Skin epidermis (tissue), 12 donors: ENCODE measurements at regions not wholly inside any gene's neighbourhood (a gene's known extent, or its start where the extent isn't known, plus 50 kb on each side); places are given as distances from the start of the nearest gene placed in this dataset.
"Not testable (repeated sequence)": the region's sequence is repeated elsewhere in the genome, so short reads cannot be mapped to it uniquely, and the experiment has no call there.

Experiments
- H3K27ac ChIP-seq, 21 experiments: fragments of 200-600 bp; sonication (generic) in 11 of 21; one replicate each; pipeline ENCODE4 v1.5.0; 2020; ENCODE audit warnings: mild to moderate bottlenecking in 3 of 21, inconsistent platforms in 2 of 21, moderate library complexity in 2 of 21
- H3K4me3 ChIP-seq, 7 experiments: fragments of 200-600 bp; sonication (generic) in 2 of 7; one replicate each; pipeline ENCODE4 v1.5.0; 2020; ENCODE audit warnings: inconsistent platforms in 2 of 7, mild to moderate bottlenecking in 2 of 7, moderate library complexity in 1 of 7

DNA sequence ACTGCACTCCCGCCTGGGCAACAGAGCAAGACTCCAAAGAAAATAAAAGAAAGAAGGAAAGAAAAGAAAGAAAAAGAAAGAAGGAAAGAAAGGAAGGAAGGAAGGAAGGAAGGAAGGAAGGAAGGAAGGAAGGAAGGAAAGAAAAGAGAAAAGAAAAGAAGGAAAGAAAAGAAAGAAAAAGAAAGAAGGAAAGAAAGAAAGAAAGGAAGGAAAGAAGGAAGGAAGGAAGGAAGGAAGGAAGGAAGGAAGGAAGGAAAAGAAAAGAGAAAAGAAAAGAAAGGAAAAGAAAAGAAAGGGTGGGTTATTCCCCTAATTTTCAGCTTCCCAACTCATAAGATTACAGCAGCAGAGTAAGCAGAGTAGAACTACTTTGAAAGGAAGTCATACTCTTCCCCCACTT, 64.4 kb downstream of the TMEM200C start:
- not testable (repeated sequence) for H3K4me3 ChIP-seq, H3K27ac ChIP-seq

DNA sequence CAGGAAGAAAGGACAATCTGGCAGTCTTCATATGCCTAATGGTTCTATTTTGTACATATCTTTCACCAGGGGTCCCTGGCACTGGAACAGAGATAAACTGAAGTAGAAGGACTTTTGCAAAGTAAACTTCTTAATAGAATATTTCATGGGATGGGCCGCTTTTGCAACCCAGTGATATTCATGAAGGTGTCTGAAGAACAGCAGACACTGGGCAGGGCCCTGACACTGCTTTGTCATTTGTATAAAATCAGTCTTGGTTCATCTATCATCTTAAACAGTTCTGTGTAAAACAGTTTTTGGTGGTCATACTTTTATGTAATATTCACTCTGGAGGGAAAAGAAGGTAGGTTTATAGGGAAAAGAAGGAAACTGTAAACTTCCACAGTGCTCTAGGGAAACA, 66.4 kb downstream of the TMEM200C start:
- Histone ChIP-seq H3K27ac (no peak overlapping the region), H3K4me3 (no peak overlapping the region)

- H3K27ac ChIP-seq: no peak overlapping the region
- no peak overlapping the region for H3K4me3 ChIP-seq
These were observed 69.7 kb downstream of the TMEM200C start for GRCh38 chr18:5825663-5826062.

GRCh38 chr18:5824370-5824984, 70.8 kb downstream of the TMEM200C start:
- Histone ChIP-seq H3K4me3 (no peak overlapping the region), H3K27ac (no peak overlapping the region)

GRCh38 chr18:5817816-5818215, 77.5 kb downstream of the TMEM200C start:
- Histone ChIP-seq H3K27ac (no peak overlapping the region), H3K4me3 (no peak overlapping the region)

GRCh38 chr18:5806860-5807259, 88.5 kb downstream of the TMEM200C start:
- Histone ChIP-seq H3K27ac (no peak overlapping the region), H3K4me3 (no peak overlapping the region)

GRCh38 chr18:5787936-5788335, 107.4 kb downstream of the TMEM200C start:
- Histone ChIP-seq H3K4me3 (no peak overlapping the region), H3K27ac (no peak overlapping the region)

DNA sequence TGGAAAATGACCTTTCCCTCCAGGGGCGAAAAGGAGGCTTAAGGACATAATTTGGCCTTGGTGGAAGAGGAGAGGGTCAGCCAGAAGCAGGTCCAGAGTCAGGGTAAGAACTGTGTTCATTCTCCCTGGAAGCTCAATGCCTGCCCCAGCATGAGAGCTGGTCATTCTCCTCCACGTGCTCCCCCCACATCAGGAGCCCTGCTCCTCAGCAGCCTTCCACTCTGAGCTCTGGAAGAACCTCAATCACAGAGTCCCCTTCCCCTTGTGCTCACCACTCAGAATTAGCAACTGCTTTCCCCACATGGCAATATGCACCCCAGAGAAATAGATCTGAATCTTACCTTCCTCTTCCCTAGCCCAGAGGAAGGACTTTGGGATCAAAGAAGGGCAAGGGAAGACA, 115.4 kb downstream of the TMEM200C start:
- no peak overlapping the region for H3K4me3 ChIP-seq
- H3K27ac ChIP-seq: no peak overlapping the region

DNA sequence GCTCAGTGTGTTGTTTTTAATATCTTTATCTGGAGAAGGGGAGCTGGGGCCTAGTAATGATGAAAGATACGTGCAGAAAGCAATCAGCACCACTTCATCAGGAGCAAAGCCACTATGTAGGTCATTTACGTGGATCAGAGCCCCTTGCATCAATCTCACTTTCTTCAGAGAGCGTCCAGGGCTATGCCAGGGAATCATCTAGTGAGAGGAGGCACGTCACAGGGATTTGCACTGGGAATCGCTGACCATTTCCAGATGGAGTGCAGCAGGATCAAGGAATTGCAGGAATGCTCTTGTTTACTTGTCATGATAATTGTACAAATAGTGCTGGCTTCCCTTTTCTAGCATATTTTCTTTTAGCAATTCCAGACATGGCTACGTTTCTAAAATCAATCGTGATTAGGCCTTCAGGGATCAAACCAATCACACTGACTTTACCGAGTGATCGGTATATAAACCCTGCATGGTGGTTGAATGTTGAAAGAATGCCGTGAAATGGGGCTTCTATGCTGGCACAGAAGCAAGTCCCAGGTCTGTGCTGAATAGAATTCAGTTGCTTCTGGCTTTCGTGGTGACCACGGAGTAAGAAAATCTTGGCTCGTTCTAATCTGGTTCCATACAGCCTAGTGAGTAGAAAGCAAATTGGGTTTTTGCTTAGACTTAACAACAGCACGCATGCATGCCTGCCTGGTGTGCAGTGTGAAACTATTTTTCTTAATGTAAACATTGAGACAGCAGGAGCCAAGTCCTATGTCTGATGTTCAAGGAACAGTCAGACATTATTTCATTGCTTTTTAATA, 122.8 kb downstream of the TMEM200C start:
- H3K4me3 ChIP-seq: no peak overlapping the region
- H3K27ac ChIP-seq: no peak overlapping the region

- Histone ChIP-seq H3K4me3 (no peak overlapping the region), H3K27ac (no peak overlapping the region)
These were observed 124.0 kb downstream of the TMEM200C start for GRCh38 chr18:5771343-5771742.

GRCh38 chr18:5770176-5770575, 125.1 kb downstream of the TMEM200C start:
- Histone ChIP-seq H3K4me3 (no peak overlapping the region), H3K27ac (no peak overlapping the region)

DNA sequence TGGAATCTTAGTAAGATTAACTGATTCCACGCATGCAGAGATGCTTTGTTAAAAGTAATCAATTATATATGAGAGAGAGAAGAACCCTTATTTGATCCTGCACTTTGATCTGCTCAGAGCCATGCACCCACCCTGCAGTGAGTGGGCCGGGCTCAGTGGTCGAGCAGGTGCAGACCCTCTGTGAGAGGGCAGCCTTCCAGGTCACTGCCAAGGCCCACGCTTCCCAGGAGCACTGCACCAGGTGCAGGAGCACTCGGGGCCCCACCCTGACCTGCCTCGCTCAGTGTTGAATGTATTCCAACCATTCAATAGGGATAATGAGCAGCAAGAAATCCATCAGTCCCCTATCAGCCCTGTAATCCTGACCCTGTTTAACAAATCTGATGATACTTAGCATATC, 126.9 kb downstream of the TMEM200C start:
- no peak overlapping the region for H3K4me3 ChIP-seq
- H3K27ac ChIP-seq: no peak overlapping the region

DNA sequence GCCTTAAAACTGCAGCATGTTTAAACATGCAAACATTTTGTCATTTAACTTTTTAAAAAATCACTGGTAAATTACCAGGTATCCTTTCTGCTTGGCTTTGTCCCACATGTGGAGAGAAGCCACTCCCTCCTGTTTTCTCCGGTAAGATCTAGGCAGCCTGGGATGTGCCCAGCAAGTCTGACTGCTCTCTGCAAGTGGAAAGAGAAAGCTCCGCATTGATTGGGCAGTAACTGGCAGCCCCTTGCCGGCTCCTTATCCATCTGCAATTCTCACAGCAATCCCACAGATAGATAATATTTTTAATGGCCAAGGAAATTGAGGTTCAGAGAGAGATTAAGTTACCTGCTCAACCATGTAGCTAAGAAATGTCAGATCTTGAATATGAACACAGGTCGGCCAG, 136.1 kb downstream of the TMEM200C start:
- Histone ChIP-seq H3K27ac (no peak overlapping the region), H3K4me3 (no peak overlapping the region)

GRCh38 chr18:5756823-5757222, 138.5 kb downstream of the TMEM200C start:
- no peak overlapping the region for H3K4me3 ChIP-seq
- H3K27ac ChIP-seq: no peak overlapping the region

- Histone ChIP-seq H3K27ac (no peak overlapping the region), H3K4me3 (no peak overlapping the region)
These were observed 147.6 kb downstream of the TMEM200C start for GRCh38 chr18:5747678-5748077.

- Histone ChIP-seq H3K4me3 (no peak overlapping the region), H3K27ac (no peak overlapping the region)
These were observed 148.5 kb downstream of the TMEM200C start for GRCh38 chr18:5746844-5747243.

- Histone ChIP-seq H3K27ac (no peak overlapping the region), H3K4me3 (no peak overlapping the region)
These were observed 150.7 kb downstream of the TMEM200C start for GRCh38 chr18:5744659-5745058.

DNA sequence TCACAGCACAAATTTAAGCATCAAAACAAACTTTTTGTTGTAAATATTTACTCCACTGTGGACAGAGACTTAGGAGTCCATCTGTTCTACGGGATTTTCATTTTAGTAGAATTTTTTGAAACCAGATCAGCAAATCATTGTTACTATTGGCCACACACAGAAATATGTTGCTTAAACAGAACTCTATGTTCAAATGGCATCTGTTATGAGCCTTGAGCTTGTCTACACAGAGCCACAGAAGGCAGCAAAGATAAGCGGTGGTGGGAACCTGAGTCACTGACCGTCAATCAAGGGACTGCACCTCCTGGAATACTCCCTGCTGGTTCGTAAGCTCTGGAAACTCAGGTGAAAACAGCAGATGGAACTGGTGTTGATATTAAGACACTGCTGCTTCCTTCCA, 156.8 kb downstream of the TMEM200C start:
- no peak overlapping the region for H3K27ac ChIP-seq

DNA sequence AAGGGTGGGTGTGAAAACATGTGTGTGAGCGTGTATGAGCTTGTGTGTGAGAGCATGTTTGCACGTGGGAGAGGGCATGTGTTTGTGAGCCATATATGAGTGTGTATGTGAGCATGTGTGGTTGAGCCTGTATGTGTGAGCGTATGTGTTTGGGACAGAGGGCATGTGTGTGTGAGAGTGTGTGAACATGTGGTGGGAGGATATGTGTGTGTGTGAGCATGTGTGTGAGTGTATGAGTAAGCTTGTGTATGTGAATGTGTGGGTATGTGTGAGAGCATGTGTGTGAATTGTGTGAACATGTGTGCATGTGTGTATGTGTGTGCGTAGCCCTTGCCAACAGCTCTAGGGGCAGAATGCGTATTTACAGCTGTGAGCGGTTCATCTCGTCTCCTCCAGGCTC, 163.0 kb downstream of the TMEM200C start:
- H3K27ac ChIP-seq: no peak overlapping the region
- no peak overlapping the region for H3K4me3 ChIP-seq

More for the DNA sequence above, 156.8 kb downstream of the TMEM200C start:
- no peak overlapping the region for H3K4me3 ChIP-seq

DNA sequence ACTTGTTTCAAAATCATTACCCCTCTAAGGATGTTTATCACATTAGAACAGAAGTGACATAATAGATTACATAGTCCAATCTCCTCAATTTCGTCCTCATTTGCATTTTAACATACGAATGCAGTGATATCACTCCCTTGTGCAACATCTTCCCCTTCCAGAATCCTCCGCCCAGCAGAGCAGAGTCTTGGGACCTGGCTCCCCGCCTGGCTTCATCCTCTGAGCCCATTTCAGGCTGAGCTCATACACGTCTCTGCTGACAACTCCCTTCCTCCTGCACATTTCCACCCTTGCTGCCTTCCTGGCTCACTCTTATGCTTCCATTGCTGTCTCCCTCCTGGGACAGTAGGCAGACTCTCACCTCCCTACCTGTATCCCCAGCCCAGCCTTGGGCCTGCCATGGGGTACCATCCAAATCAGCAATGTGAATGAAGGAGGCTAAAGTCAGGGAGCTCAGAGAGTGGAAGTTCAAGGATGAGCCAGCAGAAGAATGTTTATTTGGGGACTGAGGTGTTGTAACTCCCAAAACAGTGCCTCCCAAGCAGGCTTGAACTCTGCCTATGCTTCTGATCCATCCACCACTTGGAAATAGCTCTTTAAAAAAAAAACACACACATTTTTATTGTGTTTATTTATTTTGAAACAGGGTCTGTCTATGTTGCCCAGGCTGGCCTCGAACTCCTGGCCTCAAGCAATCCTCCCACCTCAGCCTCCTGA, 165.2 kb downstream of the TMEM200C start:
- Histone ChIP-seq H3K27ac (no peak overlapping the region), H3K4me3 (no peak overlapping the region)

DNA sequence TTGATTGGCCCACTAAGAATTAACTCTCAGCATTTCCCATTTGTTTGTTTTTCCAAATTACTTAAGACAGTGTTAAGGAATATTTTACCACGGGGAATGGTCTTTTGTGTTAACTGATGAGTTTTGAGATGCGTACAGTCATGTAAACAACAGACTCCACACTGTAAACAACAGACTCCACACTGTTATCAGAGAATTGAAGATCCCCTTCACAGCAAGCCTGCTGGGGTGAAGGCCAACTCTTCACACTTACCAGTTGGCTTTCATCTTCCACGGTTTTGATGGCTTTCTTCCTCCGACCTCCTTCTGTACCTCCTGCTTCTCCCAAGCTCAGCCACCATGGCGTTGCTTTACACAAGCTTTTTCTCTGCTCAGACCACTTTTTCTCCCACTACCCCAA, 166.8 kb downstream of the TMEM200C start:
- H3K27ac ChIP-seq: no peak overlapping the region

More for the DNA sequence above, 166.8 kb downstream of the TMEM200C start:
- H3K4me3 ChIP-seq: no peak overlapping the region
